ENCODE measurements at regions not wholly inside any gene's neighbourhood (a gene's known extent, or its start where the extent isn't known, plus 50 kb on each side); places are given as distances from the start of the nearest gene placed in this dataset.

DNA sequence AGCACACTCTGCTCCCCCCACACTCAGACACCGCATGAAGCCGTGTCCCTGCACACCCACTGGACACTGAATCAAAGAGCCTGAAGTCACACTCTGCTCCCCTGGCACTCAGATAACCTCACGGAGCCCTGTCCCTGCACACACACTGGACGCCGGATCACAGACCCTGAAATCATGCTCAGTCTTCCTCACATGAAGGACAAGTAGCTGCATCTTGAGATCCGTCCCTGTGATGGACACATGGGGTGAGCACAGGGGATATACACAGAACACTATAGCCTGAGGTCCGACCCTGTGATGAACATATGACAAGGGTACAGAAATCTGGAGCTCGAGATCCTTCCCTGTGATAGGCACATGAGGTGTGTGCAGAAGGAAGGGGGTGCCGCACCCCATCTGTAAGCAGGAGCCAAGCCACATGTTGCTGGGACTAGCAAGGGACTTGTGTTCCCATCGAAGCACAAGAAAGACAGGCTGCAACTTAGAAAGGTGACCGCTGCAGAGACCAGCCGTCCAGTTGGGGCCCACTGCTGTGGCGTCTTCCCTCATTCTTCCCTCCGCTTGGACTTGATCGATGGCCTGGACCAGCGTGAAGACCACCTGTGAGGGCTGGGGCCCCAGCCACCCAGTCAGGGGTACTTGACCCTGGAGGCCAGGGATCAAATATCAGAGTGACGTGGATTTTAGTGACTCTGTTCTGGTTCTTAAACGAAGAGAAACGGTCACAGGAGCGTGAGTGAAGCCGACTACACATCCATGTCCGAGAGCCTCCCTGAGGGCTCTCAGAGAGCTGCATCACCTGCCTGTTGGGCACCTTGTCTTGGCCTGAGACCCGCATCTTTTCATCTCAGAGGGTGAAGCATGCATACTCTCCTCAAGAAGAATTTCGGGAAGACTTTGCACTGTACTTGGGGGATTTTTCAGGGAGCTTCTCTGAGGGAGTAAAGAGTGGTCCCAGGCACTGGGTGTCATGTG, 391.7 kb upstream of the SALL3 start:
- DNase-seq (ENCODE audit: low read depth in 2 of 2), result no peak

DNA sequence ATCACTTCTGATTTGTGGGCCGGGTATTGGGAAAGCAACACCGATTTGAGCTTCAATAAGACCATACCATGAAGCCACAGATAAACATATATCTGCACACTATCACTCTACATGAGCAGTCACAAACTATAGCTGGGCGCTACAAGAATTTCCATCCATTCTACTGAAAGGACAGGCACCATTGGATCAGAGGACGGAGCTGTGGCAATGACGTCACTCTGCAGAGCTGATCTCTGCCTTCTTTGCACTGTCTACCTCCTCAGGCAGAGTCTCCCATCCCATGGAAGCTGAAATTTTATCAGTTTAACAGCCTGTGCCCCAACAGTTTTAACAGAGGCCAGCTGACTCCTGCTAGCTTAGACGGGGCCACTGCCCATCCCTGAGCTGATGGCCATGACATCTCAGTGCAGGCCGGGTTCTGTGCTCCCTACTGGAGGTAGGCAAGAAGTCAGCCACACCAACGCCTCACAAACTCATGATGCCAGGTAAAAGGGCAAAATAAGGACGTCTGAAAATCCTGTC, 389.6 kb upstream of the SALL3 start:
- DNase-seq (ENCODE audit: low read depth in 2 of 2), result no peak

DNA sequence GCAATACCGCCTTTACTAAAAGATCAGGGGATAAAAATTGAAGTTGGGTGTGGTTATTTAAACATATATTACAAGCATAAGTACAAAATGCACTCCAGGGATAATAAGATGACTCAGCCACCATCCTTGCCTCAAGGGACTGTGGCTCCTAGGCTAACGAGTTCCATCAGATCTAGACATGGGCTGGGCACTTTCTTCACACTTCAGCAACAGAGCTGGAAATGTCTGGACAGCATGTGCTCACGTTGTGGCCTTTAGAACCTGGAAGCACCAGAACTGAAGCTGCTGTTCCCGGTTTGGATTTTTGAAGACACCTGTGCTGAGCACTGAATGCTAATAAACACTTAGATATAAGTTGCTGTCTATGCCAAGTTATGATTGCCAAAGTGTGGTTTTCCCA, 384.2 kb upstream of the SALL3 start:
- no peak for DNase-seq (ENCODE audit: low read depth in 2 of 2)

GRCh38 chr18:78595924-78596573, 383.6 kb upstream of the SALL3 start:
- DNase-seq (ENCODE audit: low read depth in 2 of 2), result no peak

- DNase-seq (ENCODE audit: low read depth in 2 of 2), result no peak
Measured at GRCh38 chr18:78596794-78597345, 382.7 kb upstream of the SALL3 start.

- no peak for DNase-seq (ENCODE audit: low read depth in 2 of 2)
Measured at GRCh38 chr18:78601349-78601748, 378.3 kb upstream of the SALL3 start.

- DNase-seq (ENCODE audit: low read depth in 2 of 2), result no peak
Measured at GRCh38 chr18:78601923-78602322, 377.7 kb upstream of the SALL3 start.

DNA sequence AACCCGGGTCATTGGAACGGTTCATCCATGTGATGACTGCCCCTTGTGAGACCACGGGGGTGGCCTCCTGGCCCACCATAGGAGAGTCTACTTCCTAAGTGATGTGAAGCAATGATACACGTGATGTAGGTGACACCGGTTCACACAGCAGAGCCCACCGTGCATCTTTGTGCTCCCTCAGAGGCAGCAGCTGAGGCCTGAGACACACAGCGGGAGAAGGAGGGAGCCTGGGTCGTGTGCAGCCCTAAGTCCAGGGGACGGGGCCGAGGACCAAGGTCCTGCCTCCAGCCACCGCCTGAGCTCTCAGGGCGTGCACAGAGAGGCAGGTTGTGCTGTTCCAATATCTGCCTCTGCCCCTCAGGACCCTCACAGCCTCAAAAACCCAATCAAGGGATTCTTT, 377.2 kb upstream of the SALL3 start:
- no peak for DNase-seq (ENCODE audit: low read depth in 2 of 2)

- no peak for DNase-seq (ENCODE audit: low read depth in 2 of 2)
Measured at GRCh38 chr18:78603102-78603983, 376.3 kb upstream of the SALL3 start.

DNA sequence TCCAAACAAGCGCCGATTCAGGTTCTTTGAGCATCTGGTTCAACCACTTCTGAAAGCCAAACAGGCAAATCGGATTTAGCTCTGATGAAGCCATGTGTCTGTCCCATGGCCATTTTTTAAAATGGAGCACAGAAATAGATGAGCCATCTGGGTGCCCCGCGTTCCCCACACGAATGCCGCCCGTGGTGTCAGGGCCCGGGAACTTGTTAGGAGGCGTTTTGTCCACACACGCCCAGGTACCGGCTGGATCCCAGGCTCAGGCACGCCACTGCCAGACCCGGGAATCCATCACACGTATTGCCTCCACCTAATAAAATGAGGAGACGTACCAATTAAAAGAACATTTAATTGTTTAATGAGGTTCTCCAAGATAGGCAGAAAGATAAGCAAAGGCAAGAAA, 374.4 kb upstream of the SALL3 start:
- no peak for DNase-seq (ENCODE audit: low read depth in 2 of 2)

GRCh38 chr18:78607221-78607620, 372.4 kb upstream of the SALL3 start:
- DNase-seq (ENCODE audit: low read depth in 2 of 2), result no peak

GRCh38 chr18:78607784-78608183, 371.8 kb upstream of the SALL3 start:
- no peak for DNase-seq (ENCODE audit: low read depth in 2 of 2)

GRCh38 chr18:78610179-78610578, 369.4 kb upstream of the SALL3 start:
- no peak for DNase-seq (ENCODE audit: low read depth in 2 of 2)

DNA sequence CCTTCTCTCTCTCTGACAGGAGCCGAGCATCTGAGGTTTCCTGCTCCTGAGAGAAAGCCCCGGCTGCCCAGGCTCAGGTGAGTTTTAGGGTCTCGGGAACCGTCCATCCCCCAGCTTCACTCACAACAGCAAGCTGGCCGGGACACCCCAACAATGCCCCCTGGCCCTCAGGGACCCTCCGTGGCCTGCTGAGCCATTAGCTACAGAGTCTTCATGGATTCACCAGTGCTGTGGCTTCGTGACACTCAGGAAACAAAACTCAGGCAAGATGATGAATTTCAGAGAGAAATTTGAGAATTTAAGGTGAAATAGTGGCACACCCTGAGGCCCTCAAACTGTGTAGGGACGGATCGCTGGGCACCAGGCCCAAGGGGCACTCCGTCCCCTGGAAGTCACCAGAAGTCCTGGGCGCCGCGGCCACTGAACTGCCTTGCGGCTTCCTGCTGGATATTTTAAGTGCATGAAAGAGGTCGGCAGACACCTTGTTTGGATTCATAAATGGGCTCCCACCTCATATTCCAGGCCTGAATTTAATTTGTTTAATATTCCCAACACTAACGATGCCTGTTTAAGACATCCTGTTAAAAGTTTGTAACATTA, 368.3 kb upstream of the SALL3 start:
- no peak for DNase-seq (ENCODE audit: low read depth in 2 of 2)

DNA sequence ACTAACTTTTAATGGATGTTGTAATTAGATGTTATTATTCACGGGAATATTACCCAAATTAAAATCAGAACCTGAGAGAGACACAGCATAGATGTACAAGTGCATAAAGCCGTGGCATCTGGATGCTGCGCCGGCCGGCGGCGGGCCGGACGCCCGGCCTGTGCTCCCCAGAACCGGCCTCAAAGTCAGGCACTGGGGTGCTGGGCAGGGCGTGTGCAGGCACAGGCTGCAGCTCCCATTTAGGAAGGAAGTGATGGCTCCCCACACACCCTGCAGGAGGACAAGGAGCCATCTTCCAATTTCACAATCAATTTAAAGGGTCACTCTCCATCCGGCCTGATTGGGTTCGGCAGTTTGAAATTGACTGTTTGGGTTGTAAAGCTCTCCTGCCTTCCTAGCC, 367.7 kb upstream of the SALL3 start:
- DNase-seq (ENCODE audit: low read depth in 2 of 2), result no peak

GRCh38 chr18:78612318-78612717, 367.3 kb upstream of the SALL3 start:
- DNase-seq (ENCODE audit: low read depth in 2 of 2), result no peak

DNA sequence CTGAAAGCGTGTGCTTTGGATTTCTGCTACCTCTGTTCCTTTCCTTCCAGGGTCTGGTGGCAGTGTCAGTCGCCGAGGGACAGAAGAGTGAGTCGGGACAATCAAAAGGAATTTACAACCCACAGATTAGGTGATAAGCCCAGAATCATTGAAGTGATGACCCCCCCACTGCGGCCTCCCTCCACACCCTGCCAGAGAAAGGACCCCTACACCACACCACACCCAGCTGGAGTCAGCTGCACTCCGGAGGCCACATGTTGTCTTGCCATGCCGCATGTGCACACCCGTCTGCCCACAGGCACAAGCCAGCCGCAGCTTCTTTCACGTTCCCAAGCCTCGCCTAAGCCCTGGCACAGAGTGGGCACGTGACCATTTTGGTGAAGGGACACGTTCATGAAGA, 366.8 kb upstream of the SALL3 start:
- no peak for DNase-seq (ENCODE audit: low read depth in 2 of 2)

GRCh38 chr18:78618726-78619125, 360.9 kb upstream of the SALL3 start:
- DNase-seq (ENCODE audit: low read depth in 2 of 2), result no peak

DNA sequence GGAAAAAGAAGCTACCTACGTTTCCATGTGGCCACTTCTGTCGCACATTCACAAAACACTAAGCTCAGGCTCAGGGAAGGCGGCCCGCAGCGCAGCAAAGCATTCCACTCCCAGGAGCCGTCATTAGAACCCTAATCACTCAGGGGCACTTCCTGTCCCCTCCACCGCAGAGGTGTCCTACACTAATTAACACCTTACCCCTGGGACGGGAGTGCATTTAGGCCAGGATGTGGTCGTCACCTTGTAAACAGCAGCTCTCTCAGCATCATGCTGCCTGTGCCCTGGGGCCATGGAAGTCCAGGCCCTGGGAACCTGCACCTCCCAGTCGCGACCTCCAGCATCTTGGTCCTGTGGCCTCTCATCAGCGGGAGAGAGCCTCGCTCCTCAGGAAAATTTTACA, 359.8 kb upstream of the SALL3 start:
- no peak for DNase-seq (ENCODE audit: low read depth in 2 of 2)

DNA sequence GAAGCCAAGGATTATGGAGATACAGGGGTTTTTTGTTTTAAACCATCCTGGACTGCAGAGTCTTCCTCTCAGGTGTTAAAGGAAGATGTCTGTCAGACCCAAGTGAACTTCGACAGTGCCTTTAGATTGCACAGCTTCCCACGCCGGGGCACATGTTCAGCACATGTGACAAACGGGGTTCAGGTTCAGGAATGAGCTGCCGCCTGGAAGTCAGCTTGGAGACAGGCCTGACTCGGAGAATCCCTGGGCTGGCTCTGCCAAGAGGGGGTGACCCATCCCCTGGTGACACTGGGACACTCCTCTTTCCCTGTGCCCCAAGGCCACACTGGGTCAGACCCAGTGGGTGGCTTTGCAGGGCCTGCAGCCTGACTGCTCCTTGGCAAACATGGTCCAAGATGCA, 359.3 kb upstream of the SALL3 start:
- no peak for DNase-seq (ENCODE audit: low read depth in 2 of 2)

GRCh38 chr18:78621141-78621755, 358.4 kb upstream of the SALL3 start:
- no peak for DNase-seq (ENCODE audit: low read depth in 2 of 2)

Data from activated CD4-positive, alpha-beta T cell treated with anti-CD3 and anti-CD28 coated beads for 24 hours (primary cell).